ENCODE measurements at regions not wholly inside any gene's neighbourhood (a gene's known extent, or its start where the extent isn't known, plus 50 kb on each side); places are given as distances from the start of the nearest gene placed in this dataset.

GRCh38 chr6:166778776-166779175, 151.7 kb upstream of the RPS6KA2 start:
- no peak for TF ChIP-seq CTCF (IDR thresholded peaks at IDR 0.05)
- no peak for TF ChIP-seq POLR2A (IDR thresholded peaks at IDR 0.05)
